SK-N-SH treated with all-trans-retinoic acid at 6 μM for 48 hours (cell line): ENCODE measurements at regions not wholly inside any gene's neighbourhood (a gene's known extent, or its start where the extent isn't known, plus 50 kb on each side); places are given as distances from the start of the nearest gene placed in this dataset.

ENCODE experiments used
- RARB ChIP-seq: fragments of 250-450 bp; sonication (Bioruptor Pico); IDR thresholded peaks from 2 replicates; pipeline ENCODE4 v1.8.0; 2021; ENCODE audit warnings: mild to moderate bottlenecking, moderate library complexity
- ZFP30 ChIP-seq: fragments of 450-650 bp; formaldehyde crosslinking; IDR thresholded peaks from 2 replicates; pipeline ENCODE4 v1.5.0; 2022; ENCODE audit warnings: mild to moderate bottlenecking, moderate library complexity

- TF ChIP-seq ZFP30 (CRISPR knock-in tag) (no peak), RARB (no peak)
These were observed 85.2 kb upstream of the CDH12 start for GRCh38 chr5:22938362-22938761.
